SKM-1 treated with dmso at 0.1 percent for 144 hours (cell line): ENCODE measurements at regions not wholly inside any gene's neighbourhood (a gene's known extent, or its start where the extent isn't known, plus 50 kb on each side); places are given as distances from the start of the nearest gene placed in this dataset.
"Not testable (repeated sequence)": the region's sequence is repeated elsewhere in the genome, so short reads cannot be mapped to it uniquely, and the experiment has no call there.

Experiments
- DNase-seq: peaks from one replicate; lab custom pipeline; 2025; ENCODE audit not compliant: unreplicated experiment; lab: John Stamatoyannopoulos, UW

DNA sequence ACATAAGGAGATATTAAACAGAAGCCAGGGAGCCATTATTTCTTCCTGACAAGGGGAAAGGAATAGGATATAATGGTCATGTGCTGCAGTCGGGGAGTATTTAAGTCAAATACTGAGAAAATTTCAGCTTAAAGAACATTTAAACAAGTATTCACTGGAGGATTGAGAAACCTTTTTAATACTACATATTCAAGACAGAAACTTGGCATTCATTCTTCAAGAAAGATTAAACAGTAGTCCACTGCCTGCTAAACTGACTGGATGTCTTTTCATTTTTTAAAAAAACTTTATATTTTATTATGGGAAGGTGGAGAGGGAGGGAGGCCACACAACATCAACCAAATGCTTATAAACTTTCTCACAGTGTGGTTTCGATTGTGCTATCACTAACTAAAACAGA, 107.4 kb upstream of the CBLB start:
- DNase-seq: no peak

DNA sequence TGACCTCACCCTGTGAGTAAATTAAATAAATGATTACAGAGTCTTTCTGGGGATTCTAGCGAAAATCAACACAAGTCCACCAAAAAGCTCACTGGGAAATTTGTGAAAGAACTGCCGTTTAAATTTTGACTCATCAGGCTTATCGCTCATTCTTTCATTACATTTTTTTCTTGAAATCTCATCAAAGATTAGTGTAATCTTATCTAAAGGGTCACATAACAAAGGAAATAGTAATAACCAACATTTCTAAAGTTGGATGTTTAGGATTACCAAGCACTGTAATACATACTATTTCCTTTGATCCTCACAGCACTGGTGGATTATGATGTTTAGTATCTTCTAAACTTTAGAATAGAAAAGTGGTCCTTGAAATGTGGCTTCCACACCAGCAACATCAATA, 111.1 kb upstream of the CBLB start:
- no peak for DNase-seq

GRCh38 chr3:105982207-105982606, 113.4 kb upstream of the CBLB start:
- no peak for DNase-seq

DNA sequence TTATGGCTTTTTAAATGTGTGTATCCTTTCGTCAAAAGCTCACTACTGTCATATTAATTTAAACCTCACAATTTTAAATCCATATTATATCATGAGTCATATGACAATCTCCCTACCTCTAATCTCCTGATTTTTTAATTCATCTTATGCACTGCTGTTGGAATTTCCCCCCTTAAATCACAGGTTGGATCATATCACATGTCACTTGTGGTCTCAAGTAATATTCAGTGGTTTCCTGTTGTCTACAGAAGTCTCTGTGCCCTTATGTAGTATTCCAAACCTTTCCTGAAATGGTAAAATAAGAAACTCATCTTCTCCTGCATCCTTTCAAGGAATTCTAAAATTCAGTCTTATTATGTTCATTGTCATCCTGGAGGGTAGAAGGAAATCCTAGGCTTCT, 116.0 kb upstream of the CBLB start:
- no peak for DNase-seq

DNA sequence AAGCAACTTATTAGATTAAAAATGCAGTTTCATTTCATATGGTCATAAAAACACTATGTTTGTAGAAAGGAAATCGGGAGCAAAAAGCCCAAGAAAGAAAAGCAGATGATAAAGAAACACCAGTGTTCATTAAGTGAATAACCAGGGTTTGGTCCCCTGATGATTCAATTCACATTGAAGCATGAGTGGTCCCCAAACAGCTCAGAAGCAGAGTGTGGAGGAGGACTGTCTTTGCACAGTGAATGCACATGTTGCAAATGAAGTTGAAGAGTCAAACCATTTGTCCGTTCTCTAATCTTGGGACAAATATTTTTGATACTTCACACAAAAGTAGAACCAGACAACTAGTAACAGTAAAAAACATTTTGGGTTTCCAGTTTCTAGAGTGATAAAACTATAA, 117.5 kb upstream of the CBLB start:
- DNase-seq: not testable (repeated sequence)

DNA sequence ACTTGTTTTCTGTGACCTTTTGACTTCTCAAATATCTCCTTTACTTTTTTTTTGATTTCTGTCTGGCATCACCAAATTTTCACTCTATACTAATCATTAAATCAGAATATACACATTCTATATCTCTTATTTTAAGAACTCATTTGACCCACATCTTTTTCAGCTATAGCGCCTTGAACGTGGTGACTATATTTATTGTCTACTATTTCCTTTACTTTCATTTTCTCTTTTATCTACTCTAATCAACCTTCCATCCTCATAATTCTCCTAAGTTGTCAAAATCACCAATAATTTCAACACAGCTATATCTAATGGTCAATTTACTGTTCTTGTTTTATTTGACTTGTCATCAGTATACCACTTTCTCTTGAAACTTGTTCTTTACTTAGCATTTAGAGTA, 119.0 kb upstream of the CBLB start:
- no peak for DNase-seq

- no peak for DNase-seq
Observed at GRCh38 chr3:105988540-105989212, 119.9 kb upstream of the CBLB start.

GRCh38 chr3:105996781-105997180, 128.0 kb upstream of the CBLB start:
- DNase-seq: no peak

DNA sequence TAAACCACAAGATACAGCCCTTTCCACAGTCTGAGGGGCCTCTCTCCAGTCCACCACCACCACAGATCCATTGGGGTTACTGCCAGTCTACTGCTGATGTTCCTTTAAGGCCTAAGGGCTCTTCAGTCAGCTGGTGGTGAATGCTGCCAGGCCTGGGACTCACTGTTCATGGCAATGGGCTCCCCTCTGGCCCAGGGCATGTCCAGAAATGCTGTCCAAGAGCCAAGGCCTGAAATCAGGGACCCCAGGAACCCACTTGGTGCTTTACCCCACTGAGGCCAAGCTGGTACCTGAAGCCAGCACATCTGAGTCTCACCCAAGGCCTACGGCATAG, 128.6 kb upstream of the CBLB start:
- DNase-seq: no peak

DNA sequence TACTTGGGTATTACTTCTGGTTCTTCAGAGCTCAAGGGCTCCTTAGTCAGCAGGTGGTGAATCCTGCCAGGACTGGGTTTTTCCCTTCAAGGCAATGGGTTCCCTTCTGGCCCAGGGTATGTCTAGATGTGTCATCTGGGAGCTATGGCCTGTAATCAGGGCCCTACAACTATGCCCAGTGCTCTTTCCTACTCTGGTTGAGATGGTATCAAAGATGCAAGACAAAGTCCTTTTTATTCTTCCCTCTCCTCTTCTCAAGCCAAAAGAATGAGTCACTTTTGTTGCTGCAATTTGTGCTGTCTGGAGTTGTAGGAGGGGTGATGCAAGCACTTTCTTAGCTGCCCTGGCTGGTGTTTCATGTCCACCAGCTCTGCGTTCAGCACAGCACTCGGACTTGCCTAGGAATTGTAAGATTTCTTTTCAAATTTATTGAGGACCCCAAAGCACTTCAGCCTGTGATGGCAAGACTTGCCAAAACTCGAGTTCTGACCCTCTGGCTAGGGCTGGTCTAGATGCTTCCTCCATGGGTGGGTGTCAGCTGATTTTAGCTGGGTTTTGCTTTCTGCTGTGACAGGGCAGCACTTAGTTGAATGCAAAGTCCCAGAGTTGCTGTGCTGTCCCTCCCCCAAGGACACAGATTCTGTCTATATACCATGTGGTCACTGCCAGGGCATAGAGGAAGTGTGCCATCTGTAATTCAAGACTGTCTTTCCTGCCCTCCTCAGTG, 129.2 kb upstream of the CBLB start:
- peak; percentile 29 for DNase-seq

DNA sequence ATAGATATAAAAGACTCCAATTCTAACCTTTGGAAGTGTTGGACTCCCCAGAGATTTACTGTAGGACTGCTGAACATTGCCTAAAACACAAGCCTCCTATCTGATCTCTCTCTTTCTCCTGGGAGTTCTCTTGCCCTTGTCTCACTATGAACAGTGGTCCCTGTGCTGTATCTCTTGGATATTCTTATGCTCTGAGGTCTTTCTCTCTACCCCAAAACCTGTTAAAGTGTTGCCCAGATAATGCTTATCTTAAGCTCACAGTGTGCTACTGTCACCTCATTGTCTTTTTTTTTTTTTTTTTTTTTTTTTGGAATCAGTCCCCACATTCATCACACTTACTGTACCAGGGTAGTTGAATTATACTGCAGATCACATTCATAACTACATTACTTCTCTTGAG, 131.0 kb upstream of the CBLB start:
- no peak for DNase-seq

GRCh38 chr3:106001923-106002322, 133.1 kb upstream of the CBLB start:
- no peak for DNase-seq

DNA sequence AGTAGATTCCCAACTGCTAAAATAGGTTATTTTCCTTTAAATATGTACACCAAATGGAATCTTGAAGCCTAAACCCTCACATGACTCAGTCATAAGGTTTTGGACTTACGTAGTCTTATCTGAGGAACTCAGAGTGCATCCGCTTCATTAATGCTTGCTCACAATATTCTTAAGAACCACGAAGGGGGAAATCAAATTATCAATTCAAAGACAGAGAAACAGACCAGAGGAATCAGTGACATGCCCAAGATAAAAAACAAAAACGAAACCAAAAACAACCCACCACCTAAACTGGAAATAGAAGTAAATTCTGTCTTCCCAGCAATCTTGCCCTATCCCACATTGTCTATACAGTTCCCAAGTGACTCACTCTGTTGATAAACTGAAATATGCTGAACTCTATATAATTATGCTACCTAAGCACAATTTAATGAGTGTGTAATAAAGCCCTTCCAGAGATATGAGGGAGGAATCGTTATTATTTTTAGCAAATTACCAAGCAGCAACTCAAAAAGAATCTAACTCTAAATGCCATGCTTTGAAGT, 135.4 kb upstream of the CBLB start:
- no peak for DNase-seq

- DNase-seq: no peak
Observed at GRCh38 chr3:106004826-106005225, 136.0 kb upstream of the CBLB start.

DNA sequence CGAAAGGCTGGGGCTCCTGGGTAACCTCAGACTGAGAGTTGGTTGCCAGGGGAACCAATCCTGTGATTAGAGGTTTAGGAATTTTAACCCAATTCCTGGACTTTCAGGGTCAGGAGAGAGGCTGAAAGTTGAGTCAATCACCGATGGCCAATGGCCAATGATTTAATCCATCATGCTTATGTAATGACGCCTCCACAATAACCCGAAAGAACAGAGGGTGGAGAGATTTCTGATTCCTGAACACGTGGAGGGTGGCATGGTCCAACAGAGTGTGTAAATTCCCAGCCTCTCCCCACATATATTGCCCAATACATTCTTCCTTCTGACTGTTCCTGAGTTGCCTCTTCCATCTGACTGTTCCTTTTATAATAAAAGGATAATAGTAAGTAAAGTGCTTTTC, 137.2 kb upstream of the CBLB start:
- DNase-seq: no peak

DNA sequence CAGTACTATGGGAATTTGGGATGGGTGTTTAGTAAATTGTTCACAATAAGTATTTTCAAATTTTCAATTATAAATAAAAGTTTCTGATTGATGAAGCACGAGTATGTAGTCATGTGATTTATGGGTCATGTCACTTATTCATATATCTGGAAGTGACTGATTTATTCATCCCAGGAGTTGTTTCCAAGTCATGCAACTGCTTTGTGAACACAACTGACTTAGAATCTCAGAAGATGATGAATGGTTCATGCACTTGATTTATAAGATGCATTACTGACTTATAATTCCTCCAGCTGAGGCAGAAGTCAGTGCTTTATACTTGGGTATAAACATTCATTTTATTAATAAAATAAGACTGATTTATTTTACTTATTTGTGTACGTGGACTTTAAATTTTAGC, 137.8 kb upstream of the CBLB start:
- DNase-seq: no peak

DNA sequence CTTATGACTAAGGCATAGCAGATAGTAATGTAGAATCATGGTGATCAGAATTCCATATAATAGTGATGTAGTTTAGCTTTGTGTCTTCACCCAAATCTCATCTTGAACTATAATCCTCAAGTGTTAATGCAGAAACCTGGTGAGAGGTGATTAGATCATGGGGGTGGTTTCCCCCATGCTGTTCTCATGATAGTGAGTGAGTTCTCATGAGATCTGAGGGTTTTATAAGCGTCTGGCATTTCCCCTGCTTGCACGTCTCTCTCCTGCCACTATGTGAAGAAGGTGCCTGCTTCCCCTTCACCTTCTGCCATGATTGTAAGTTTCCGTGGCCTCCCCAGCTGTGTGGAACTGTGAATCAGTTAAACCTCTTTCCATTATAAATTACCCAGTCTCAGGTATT, 138.7 kb upstream of the CBLB start:
- no peak for DNase-seq

DNA sequence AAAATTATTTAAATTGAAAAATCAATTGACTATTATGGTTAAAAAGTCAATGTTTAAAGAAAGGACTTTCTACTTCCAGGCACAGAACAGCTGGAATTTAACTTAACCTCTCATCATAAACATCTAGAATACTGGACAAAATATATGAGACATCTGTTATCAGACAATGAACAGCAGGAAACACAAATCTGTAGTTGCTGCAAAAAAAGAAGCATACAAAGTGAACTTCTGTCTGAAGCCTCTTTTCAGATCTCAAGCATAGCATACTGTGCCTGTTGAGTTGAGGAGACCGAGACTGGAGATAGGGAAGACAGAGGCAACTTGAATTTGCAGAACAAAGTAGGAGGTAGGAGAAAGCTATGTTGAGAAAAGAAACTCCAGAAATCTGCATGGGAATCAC, 140.0 kb upstream of the CBLB start:
- DNase-seq: no peak

DNA sequence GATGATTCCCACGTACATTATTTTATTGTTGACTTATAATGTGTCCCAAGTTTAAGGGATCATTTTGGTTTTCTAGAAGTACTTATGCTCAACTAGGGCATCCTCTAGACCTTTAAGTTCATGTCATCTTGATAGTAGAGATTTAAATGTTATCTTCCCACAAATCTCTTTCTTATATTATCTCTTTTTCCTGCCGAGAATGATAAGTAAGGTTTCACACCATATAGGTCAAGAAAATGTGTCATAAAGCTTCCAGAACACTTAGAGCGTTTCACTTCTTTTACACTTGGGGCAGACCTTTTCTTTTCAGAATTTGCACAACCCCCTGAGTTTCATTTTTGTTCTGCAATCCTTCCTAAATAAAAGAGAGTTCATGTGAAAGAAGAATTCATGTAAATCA, 142.0 kb upstream of the CBLB start:
- DNase-seq: no peak

GRCh38 chr3:106013971-106014370, 145.2 kb upstream of the CBLB start:
- DNase-seq: no peak

- no peak for DNase-seq
Observed at GRCh38 chr3:106014518-106014917, 145.7 kb upstream of the CBLB start.

- no peak for DNase-seq
Observed at GRCh38 chr3:106014971-106015370, 146.2 kb upstream of the CBLB start.

DNA sequence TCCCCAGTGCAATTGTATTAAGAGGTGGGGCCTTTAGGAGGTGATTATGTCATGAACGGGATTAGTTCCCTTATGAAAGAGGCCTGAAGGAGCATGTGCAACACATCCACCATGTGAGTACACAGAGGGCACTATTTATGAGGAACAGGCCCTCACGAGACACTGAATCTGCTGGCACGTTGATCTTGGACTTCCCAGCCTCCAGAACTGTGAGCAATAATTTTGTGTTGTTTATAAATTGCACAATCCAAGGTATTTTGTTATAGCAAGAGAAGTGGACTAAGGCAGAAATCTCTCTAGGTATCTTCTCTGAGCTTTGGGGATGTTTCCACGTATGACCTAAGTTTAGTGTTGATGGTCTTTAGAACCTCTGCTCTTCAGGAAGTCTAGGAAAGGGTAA, 149.3 kb upstream of the CBLB start:
- DNase-seq: no peak
